ENCODE measurements at regions not wholly inside any gene's neighbourhood (a gene's known extent, or its start where the extent isn't known, plus 50 kb on each side); places are given as distances from the start of the nearest gene placed in this dataset.

GRCh38 chrX:149992918-149993317 is 54.6 kb upstream of the EOLA2 start:
- WGBS, 2 donors, result 72 to 85% methylated on average over 2 of the region's 2 CpGs
- intact Hi-C loops (cut with DNase I), result no loop called here

GRCh38 chrX:149993989-149994388 is 55.7 kb upstream of the EOLA2 start:
- no peak for ATAC-seq
- no peaks in the 10 kb centered on the region for H3K9me3 ChIP-seq
- 86 to 100% methylated on average over 2 of the region's 4 CpGs for WGBS, 2 donors
- no peaks in the 10 kb centered on the region for H3K36me3 ChIP-seq (replicated peaks in 1 of 2; ENCODE audit: insufficient read depth in 1 of 2, low read depth in 2 of 2)
- intact Hi-C loops (cut with DNase I), result no loop called here
- no peak for DNase-seq
- H3K27ac ChIP-seq, result no peak overlapping the region
- TF ChIP-seq CTCF (IDR thresholded peaks at IDR 0.05), result no peak
- TF ChIP-seq POLR2A (IDR thresholded peaks at IDR 0.05), result no peak
- no peaks in the 10 kb centered on the region for H3K4me1 ChIP-seq
- no peaks in the 10 kb centered on the region for H3K27me3 ChIP-seq
- H3K4me3 ChIP-seq, result no peak overlapping the region

More at GRCh38 chrX:149992918-149993317, 54.6 kb upstream of the EOLA2 start:
- H3K36me3 ChIP-seq (replicated peaks in 1 of 2; ENCODE audit: insufficient read depth in 1 of 2, low read depth in 2 of 2), result no peaks in the 10 kb centered on the region
- DNase-seq (no peak), ATAC-seq (no peak)
- TF ChIP-seq POLR2A (IDR thresholded peaks at IDR 0.05) (no peak), CTCF (IDR thresholded peaks at IDR 0.05) (no peak)
- no peak overlapping the region for H3K27ac ChIP-seq
- no peaks in the 10 kb centered on the region for H3K9me3 ChIP-seq
- H3K27me3 ChIP-seq, result no peaks in the 10 kb centered on the region
- no peak overlapping the region for H3K4me3 ChIP-seq
- no peaks in the 10 kb centered on the region for H3K4me1 ChIP-seq

GRCh38 chrX:149996515-149996914 is 58.2 kb upstream of the EOLA2 start:
- no peak for TF ChIP-seq POLR2A (IDR thresholded peaks at IDR 0.05)
- peak in 3 of 4 donors; percentile 3 to 19 (median 15) for DNase-seq

GRCh38 chrX:150005027-150005426 is 66.7 kb upstream of the EOLA2 start:
- Histone ChIP-seq H3K27ac (no peak overlapping the region), H3K4me3 (no peak overlapping the region), H3K9me3 (no peaks in the 10 kb centered on the region), H3K4me1 (no peaks in the 10 kb centered on the region), H3K27me3 (no peaks in the 10 kb centered on the region), H3K36me3 (replicated peaks in 1 of 2; ENCODE audit: insufficient read depth in 1 of 2, low read depth in 2 of 2) (no peaks in the 10 kb centered on the region)
- WGBS, 2 donors, result 95 to 97% methylated on average over 2 of the region's 2 CpGs
- ATAC-seq (no peak), DNase-seq (no peak)
- no peak for TF ChIP-seq POLR2A (IDR thresholded peaks at IDR 0.05)
- no peak for TF ChIP-seq CTCF (IDR thresholded peaks at IDR 0.05)
- intact Hi-C loops (cut with DNase I), result no loop called here

More at GRCh38 chrX:149996515-149996914, 58.2 kb upstream of the EOLA2 start:
- H3K4me1 ChIP-seq, result no peaks in the 10 kb centered on the region
- H3K4me3 ChIP-seq, result no peak overlapping the region
- 52 to 53% methylated on average over 4 of the region's 4 CpGs for WGBS, 2 donors
- no peak for ATAC-seq
- no peak overlapping the region for H3K27ac ChIP-seq
- H3K9me3 ChIP-seq, result no peaks in the 10 kb centered on the region
- no peaks in the 10 kb centered on the region for H3K27me3 ChIP-seq
- no peaks in the 10 kb centered on the region for H3K36me3 ChIP-seq (replicated peaks in 1 of 2; ENCODE audit: insufficient read depth in 1 of 2, low read depth in 2 of 2)
- intact Hi-C loops (cut with DNase I), result no loop called here

- Histone ChIP-seq H3K4me3 (no peak overlapping the region), H3K27me3 (no peaks in the 10 kb centered on the region), H3K36me3 (replicated peaks in 1 of 2; ENCODE audit: insufficient read depth in 1 of 2, low read depth in 2 of 2) (no peaks in the 10 kb centered on the region), H3K27ac (no peak overlapping the region), H3K4me1 (no peaks in the 10 kb centered on the region), H3K9me3 (no peaks in the 10 kb centered on the region)
- intact Hi-C loops (cut with DNase I), result no loop called here
- TF ChIP-seq CTCF (IDR thresholded peaks at IDR 0.05) (no peak), POLR2A (IDR thresholded peaks at IDR 0.05) (no peak)
- 69 to 93% methylated on average over 2 of the region's 2 CpGs for WGBS, 2 donors
- DNase-seq (no peak), ATAC-seq (no peak)
Measured at GRCh38 chrX:150007356-150007755, 69.1 kb upstream of the EOLA2 start.
